Right cardiac atrium (tissue), 5 donors: ENCODE measurements at regions not wholly inside any gene's neighbourhood (a gene's known extent, or its start where the extent isn't known, plus 50 kb on each side); places are given as distances from the start of the nearest gene placed in this dataset.

Experiments used
- ATAC-seq, 2 donors: fragments of 200-7000 bp; cut with Tn5 transposase; one replicate each; pipeline versions ENCODE4 v1.8.0 to v1.9.1; 2020; ENCODE audit warnings: moderate library complexity in 2 of 2, mild to moderate bottlenecking in 1 of 2
- DNase-seq, 3 donors: peaks; one replicate each; pipeline ENCODE4 v3.0.0-alpha.2; 2020
- H3K27ac ChIP-seq: one replicate; pipeline ENCODE4 v1.5.1; 2013; ENCODE audit warnings: mild to moderate bottlenecking, low read length, control low read depth, moderate library complexity
- H3K27me3 ChIP-seq: one replicate; pipeline ENCODE4 v1.6.1; 2013; ENCODE audit not compliant: control insufficient read depth, insufficient read depth
- H3K4me1 ChIP-seq: one replicate; pipeline ENCODE4 v1.6.1; 2013; ENCODE audit warnings: low read length; ENCODE audit not compliant: control insufficient read depth, insufficient read depth
- H3K4me3 ChIP-seq: one replicate; pipeline ENCODE4 v1.5.1; 2013; ENCODE audit warnings: low read length, control low read depth
- H3K9me3 ChIP-seq: one replicate; pipeline ENCODE4 v1.6.1; 2013; ENCODE audit warnings: low read length; ENCODE audit not compliant: control insufficient read depth
- WGBS: extraction: QIAGEN DNeasy Blood & Tissue Kit; methylation state at CpG from one replicate; pipeline ENCODE4 v1.1.7; 2013; 5-methylcytosine and 5-hydroxymethylcytosine counted together
- intact Hi-C, 4 donors: fragments of 100-400 bp; cut with DNase I; formaldehyde crosslinking; loops; one replicate each; pipeline versions ENCODE4 v1.11.0 to v1.14.0; 2022 to 2023
- donor health status: healthy with polysubstance abuse.
- donor health status: DM: no; HTN: yes; CAD: no.
- donor health status: DM: no; HTN: no; CAD: no.
- donor health status: DM: no; HTN: yes; CAD: no; lungs with severe emphysema.
- donor health status: DM: yes; HTN: yes; CAD: no.

DNA sequence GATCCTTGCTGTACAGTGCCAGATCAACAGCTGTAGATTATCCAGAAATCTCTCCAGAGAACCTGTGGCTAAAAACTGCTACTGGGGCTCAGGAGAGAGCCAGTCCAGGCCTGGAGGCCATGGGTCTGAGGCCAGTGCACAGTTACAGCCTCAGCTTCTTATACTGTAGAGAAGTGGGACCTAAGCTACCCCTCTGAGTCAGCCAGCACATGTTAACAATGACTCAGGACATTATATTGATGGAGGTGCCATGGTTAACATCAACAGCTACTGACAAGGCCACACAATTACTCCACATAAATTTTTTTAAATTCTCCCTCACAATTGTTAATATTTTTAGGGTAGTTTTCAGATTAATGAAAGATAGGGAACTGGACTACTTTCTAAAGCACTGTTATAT lies 138.5 kb downstream of the RBM26 start:
- DNase-seq (no peak), ATAC-seq (no peak)
- Histone ChIP-seq H3K4me3 (no peak overlapping the region), H3K27ac (no peak overlapping the region), H3K27me3 (no peaks in the 10 kb centered on the region), H3K4me1 (no peaks in the 10 kb centered on the region), H3K9me3 (no peaks in the 10 kb centered on the region)
- intact Hi-C loops, result no loop called here

DNA sequence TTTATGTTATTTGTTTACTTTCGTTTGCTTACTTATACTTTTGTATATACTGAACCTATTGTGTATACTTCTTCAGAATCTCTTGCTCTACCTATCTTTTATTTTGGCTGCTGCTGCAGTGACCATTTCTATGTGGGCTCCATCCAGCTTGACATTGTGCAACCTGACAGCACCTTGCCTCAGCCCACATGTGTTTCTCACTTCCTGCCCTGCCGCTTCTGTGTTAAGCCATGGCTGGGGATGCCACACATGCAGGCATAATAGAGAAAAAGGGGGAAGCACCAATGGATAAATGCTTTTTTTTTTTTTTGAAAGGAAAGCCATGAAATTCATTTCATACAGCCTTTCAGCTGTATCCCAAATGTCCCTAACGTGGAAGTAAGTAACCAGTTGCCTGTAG lies 147.6 kb downstream of the RBM26 start:
- no peak for DNase-seq
- Histone ChIP-seq H3K27ac (no peak overlapping the region), H3K4me3 (no peak overlapping the region), H3K4me1 (no peaks in the 10 kb centered on the region), H3K9me3 (no peaks in the 10 kb centered on the region), H3K27me3 (no peaks in the 10 kb centered on the region)
- WGBS, result 70% methylated on average over 3 of the region's 3 CpGs
- intact Hi-C loops, result no loop called here
- no peak for ATAC-seq

DNA sequence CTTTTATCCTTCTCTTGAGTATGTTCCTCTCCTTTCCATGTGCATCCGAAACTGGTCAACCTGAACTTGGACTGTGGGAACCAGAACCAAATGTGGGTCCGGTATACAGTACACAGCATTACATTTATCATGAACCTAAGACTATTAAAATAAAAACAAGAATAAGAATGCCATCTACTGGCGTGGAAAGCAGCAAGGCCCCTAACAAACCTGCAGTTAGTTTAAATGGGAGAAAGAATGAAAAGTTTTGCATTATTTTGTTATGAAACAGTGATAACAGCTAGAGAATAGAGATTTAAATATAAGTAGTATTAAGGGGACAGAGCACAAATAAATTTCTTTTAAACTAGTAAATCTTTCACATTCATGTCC lies 159.5 kb downstream of the RBM26 start:
- H3K4me1 ChIP-seq, result no peaks in the 10 kb centered on the region
- DNase-seq (no peak), ATAC-seq (no peak)
- H3K27me3 ChIP-seq, result no peaks in the 10 kb centered on the region
- no peaks in the 10 kb centered on the region for H3K9me3 ChIP-seq
- H3K27ac ChIP-seq, result no peak overlapping the region
- no peak overlapping the region for H3K4me3 ChIP-seq
- intact Hi-C loops, result no loop called here
- 69% methylated on average over 3 of the region's 3 CpGs for WGBS

DNA sequence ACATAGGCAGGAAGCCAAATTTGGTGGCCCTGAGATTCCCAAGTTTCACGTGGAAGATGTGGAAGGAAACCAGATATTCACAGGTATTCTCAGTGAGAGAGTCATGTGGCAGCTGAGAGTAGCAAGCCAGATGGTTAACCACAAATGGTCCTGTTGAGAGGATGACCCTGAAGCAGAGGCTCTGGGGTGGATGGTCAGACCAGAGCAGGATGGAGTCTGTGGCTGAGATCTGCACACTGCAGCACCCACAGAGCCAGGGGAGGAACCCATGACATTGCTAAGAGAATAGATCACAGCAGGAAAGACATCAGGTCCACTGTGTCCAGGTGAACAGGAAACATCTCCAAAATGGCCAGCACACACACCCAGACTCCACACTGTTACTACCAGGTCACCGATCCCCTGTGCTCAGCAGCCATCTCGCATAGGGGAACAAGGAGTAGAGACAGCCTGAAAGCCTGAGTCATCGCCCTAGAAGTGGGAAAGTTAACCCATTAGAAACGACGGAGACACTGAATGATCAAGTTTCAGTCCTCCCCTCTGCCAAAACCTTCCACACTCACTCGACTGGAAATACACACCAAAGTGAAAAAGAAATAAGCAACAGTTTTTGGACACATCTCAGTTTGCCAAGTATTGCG lies 160.0 kb downstream of the RBM26 start:
- H3K27ac ChIP-seq, result no peak overlapping the region
- 58% methylated on average over 8 of the region's 8 CpGs for WGBS
- no peaks in the 10 kb centered on the region for H3K27me3 ChIP-seq
- ATAC-seq (no peak), DNase-seq (no peak)
- intact Hi-C loops, result no loop called here
- no peak overlapping the region for H3K4me3 ChIP-seq
- no peaks in the 10 kb centered on the region for H3K9me3 ChIP-seq
- no peaks in the 10 kb centered on the region for H3K4me1 ChIP-seq

GRCh38 chr13:79241697-79242096 lies 164.4 kb downstream of the RBM26 start:
- intact Hi-C loops, result no loop called here
- Histone ChIP-seq H3K4me1 (no peaks in the 10 kb centered on the region), H3K27ac (no peak overlapping the region), H3K27me3 (no peaks in the 10 kb centered on the region), H3K4me3 (no peak overlapping the region), H3K9me3 (no peaks in the 10 kb centered on the region)
- ATAC-seq (no peak), DNase-seq (no peak)
- 62% methylated on average over 4 of the region's 4 CpGs for WGBS

DNA sequence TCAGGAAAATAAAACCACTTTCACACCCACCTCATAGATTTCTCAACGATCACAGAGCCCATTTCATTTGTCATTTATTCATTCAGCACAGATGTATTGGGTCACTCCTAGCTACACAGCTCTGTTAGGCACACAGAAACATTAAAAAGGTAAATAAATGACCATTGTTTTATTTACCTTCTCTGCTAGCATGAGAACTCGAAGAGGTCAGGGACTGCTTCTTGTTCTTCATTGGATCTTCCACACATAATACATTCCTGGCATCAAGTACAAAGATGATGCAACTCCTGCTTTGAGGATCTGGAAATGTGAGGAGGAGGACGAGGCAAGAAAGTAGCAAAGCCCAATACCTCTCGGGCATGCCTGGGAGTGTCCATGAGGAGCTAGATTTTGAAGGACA lies 168.1 kb downstream of the RBM26 start:
- Histone ChIP-seq H3K4me1 (no peaks in the 10 kb centered on the region), H3K27ac (no peak overlapping the region), H3K4me3 (no peak overlapping the region), H3K9me3 (no peaks in the 10 kb centered on the region), H3K27me3 (no peaks in the 10 kb centered on the region)
- 69% methylated on average over 4 of the region's 4 CpGs for WGBS
- intact Hi-C loops, result no loop called here
- DNase-seq (no peak), ATAC-seq (no peak)

- no peak for ATAC-seq
- Histone ChIP-seq H3K4me3 (no peak overlapping the region), H3K27me3 (no peaks in the 10 kb centered on the region), H3K9me3 (no peaks in the 10 kb centered on the region), H3K27ac (no peak overlapping the region), H3K4me1 (no peaks in the 10 kb centered on the region)
- 80% methylated on average over 2 of the region's 2 CpGs for WGBS
- no peak for DNase-seq
- intact Hi-C loops, result no loop called here
These were observed 174.2 kb downstream of the RBM26 start for GRCh38 chr13:79231887-79232286.

DNA sequence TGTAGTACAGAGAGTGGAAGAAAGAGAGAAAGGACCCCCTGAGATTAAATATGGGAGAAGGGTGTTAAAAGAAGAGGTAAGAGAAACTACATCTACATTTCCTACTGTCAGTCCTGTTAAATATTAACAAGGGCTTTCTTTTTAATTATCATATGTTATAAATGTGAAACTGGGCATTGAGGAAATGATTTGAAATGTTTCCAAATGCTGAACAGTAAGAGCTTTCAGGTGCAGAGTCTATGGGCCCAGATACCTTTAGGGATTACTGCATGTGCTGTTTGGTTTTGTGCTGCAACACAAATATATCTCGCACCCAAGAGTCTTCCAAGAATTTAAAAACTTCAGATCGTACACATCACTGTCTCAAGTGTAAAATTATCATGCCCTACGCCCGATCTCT lies 176.3 kb downstream of the RBM26 start:
- Histone ChIP-seq H3K4me1 (no peaks in the 10 kb centered on the region), H3K9me3 (no peaks in the 10 kb centered on the region), H3K4me3 (no peak overlapping the region), H3K27ac (no peak overlapping the region), H3K27me3 (no peaks in the 10 kb centered on the region)
- DNase-seq (no peak), ATAC-seq (no peak)
- WGBS, result 57% methylated on average over 4 of the region's 4 CpGs
- intact Hi-C loops, result no loop called here

DNA sequence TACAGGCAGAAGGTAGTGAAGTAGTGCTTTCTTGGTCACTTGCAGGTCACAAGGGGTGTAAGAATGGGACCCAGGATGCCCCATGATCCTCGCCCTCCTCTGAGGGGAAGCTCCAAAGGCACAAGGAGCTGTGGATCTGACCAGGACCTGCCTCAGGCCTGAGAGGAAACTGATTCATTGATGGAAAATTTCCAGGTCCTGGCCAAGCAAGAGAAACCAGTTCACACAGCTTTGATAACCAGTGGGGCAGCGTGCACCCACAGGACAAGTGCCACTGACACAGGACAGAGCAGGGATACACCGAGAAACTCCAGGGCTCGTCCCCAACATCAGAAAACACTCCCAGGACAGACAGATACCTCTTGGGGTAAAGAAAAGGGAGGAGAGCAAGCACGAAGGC lies 177.1 kb downstream of the RBM26 start:
- no peak overlapping the region for H3K4me3 ChIP-seq
- H3K27ac ChIP-seq, result no peak overlapping the region
- H3K4me1 ChIP-seq, result no peaks in the 10 kb centered on the region
- intact Hi-C loops, result no loop called here
- 75% methylated on average over 5 of the region's 5 CpGs for WGBS
- DNase-seq (no peak), ATAC-seq (no peak)
- H3K27me3 ChIP-seq, result no peaks in the 10 kb centered on the region
- no peaks in the 10 kb centered on the region for H3K9me3 ChIP-seq

DNA sequence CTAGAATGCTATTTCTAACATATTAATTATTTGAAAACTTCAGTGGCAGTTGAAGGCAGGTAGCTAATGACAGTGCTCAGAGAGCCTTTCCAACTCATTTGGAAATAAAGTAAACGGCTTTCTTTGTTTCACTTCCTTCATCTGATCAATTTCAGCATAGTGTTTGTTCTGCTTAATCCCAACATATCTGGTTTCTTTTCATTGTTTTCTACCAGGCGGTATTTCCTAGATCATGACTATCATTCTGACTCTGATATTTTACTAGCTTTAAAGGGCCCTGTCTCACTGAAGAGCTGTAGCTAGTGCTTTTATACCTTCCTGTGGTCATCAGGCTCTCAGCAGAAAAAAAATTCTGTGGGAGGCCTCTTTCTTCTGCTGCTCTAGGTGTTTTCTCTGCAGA lies 178.6 kb downstream of the RBM26 start:
- H3K27me3 ChIP-seq, result no peaks in the 10 kb centered on the region
- H3K4me3 ChIP-seq, result no peak overlapping the region
- H3K9me3 ChIP-seq, result no peaks in the 10 kb centered on the region
- no peak for ATAC-seq
- no peak for DNase-seq
- intact Hi-C loops, result no loop called here
- H3K27ac ChIP-seq, result no peak overlapping the region
- no peaks in the 10 kb centered on the region for H3K4me1 ChIP-seq
- 50% methylated on average over 2 of the region's 2 CpGs for WGBS

GRCh38 chr13:79226938-79227337 lies 179.1 kb downstream of the RBM26 start:
- H3K4me1 ChIP-seq, result no peaks in the 10 kb centered on the region
- WGBS, result 46% methylated on average over 7 of the region's 7 CpGs
- no peak overlapping the region for H3K27ac ChIP-seq
- DNase-seq (no peak), ATAC-seq (no peak)
- H3K4me3 ChIP-seq, result no peak overlapping the region
- intact Hi-C loops, result no loop called here
- H3K27me3 ChIP-seq, result no peaks in the 10 kb centered on the region
- H3K9me3 ChIP-seq, result no peaks in the 10 kb centered on the region

GRCh38 chr13:79226250-79226649 lies 179.8 kb downstream of the RBM26 start:
- DNase-seq, result no peak
- H3K27me3 ChIP-seq, result no peaks in the 10 kb centered on the region
- no peaks in the 10 kb centered on the region for H3K4me1 ChIP-seq
- WGBS, result 57% methylated on average over 8 of the region's 8 CpGs
- H3K27ac ChIP-seq, result no peak overlapping the region
- no peak for ATAC-seq
- no peak overlapping the region for H3K4me3 ChIP-seq
- intact Hi-C loops, result no loop called here
- no peaks in the 10 kb centered on the region for H3K9me3 ChIP-seq
